Cardiac muscle cell (in vitro differentiated cells and primary cell): ENCODE measurements at regions not wholly inside any gene's neighbourhood (a gene's known extent, or its start where the extent isn't known, plus 50 kb on each side); places are given as distances from the start of the nearest gene placed in this dataset.

Source experiments
- DNase-seq, 2 donors: peaks; one replicate each; pipeline versions ENCODE4 v3.0.0 to v3.0.0-alpha.2; 2010 to 2017; ENCODE audit warnings: low read depth in 1 of 2, low spot score in 1 of 2
- H3K27ac ChIP-seq: fragments of 200-600 bp; sonication (generic); 2 replicates; pipeline ENCODE4 v1.5.1; 2016
- H3K27me3 ChIP-seq: fragments of 200-600 bp; sonication (generic); 2 replicates; pipeline ENCODE4 v1.6.0; 2016; ENCODE audit warnings: control low read depth
- H3K36me3 ChIP-seq: fragments of 200-600 bp; sonication (generic); 2 replicates; pipeline ENCODE4 v1.5.1; 2016; ENCODE audit warnings: control low read depth
- H3K4me1 ChIP-seq: fragments of 200-600 bp; sonication (generic); 2 replicates; pipeline ENCODE4 v1.8.1; 2017; ENCODE audit warnings: low read depth, mild to moderate bottlenecking, mixed run types
- H3K4me3 ChIP-seq: fragments of 200-600 bp; sonication (generic); 2 replicates; pipeline ENCODE4 v1.5.1; 2016; ENCODE audit warnings: mild to moderate bottlenecking
- H3K9me3 ChIP-seq: fragments of 200-600 bp; sonication (generic); 2 replicates; pipeline ENCODE4 v1.5.1; 2017; ENCODE audit warnings: low read depth, mild to moderate bottlenecking, control low read depth
- CTCF ChIP-seq: IDR thresholded peaks from 2 replicates; pipeline ENCODE4 v1.5.1; 2012; ENCODE audit warnings: low read depth, mild to moderate bottlenecking, low read length

- Histone ChIP-seq H3K9me3 (no peaks in the 10 kb centered on the region), H3K4me1 (peaks cover 14% of the 10 kb centered on the region), H3K4me3 (no peak overlapping the region), H3K27ac (no peak overlapping the region), H3K36me3 (no peaks in the 10 kb centered on the region), H3K27me3 (no peaks in the 10 kb centered on the region)
- no peak for DNase-seq
- no peak for TF ChIP-seq CTCF
These were observed 630.3 kb upstream of the PKDCC start for GRCh38 chr2:41417511-41417910.

- no peaks in the 10 kb centered on the region for H3K9me3 ChIP-seq
- H3K4me3 ChIP-seq, result no peak overlapping the region
- peaks cover 14% of the 10 kb centered on the region for H3K4me1 ChIP-seq
- no peak for DNase-seq
- no peaks in the 10 kb centered on the region for H3K27me3 ChIP-seq
- no peaks in the 10 kb centered on the region for H3K36me3 ChIP-seq
- no peak overlapping the region for H3K27ac ChIP-seq
- no peak for TF ChIP-seq CTCF
These were observed 627.6 kb upstream of the PKDCC start for GRCh38 chr2:41420219-41420618.

GRCh38 chr2:41420872-41421271 lies 626.9 kb upstream of the PKDCC start:
- Histone ChIP-seq H3K27me3 (no peaks in the 10 kb centered on the region), H3K4me1 (peaks cover 14% of the 10 kb centered on the region), H3K4me3 (no peak overlapping the region), H3K9me3 (no peaks in the 10 kb centered on the region), H3K27ac (no peak overlapping the region), H3K36me3 (no peaks in the 10 kb centered on the region)
- no peak for DNase-seq
- no peak for TF ChIP-seq CTCF

- no peak for TF ChIP-seq CTCF
- DNase-seq, result no peak
These were observed 616.1 kb upstream of the PKDCC start for GRCh38 chr2:41431756-41432155.

GRCh38 chr2:41432459-41432858 lies 615.4 kb upstream of the PKDCC start:
- no peak overlapping the region for H3K27ac ChIP-seq
- H3K4me3 ChIP-seq, result no peak overlapping the region
- no peak for TF ChIP-seq CTCF
- DNase-seq, result no peak
- H3K9me3 ChIP-seq, result no peaks in the 10 kb centered on the region
- no peaks in the 10 kb centered on the region for H3K27me3 ChIP-seq
- no peaks in the 10 kb centered on the region for H3K4me1 ChIP-seq
- H3K36me3 ChIP-seq, result no peaks in the 10 kb centered on the region

More at GRCh38 chr2:41431756-41432155, 616.1 kb upstream of the PKDCC start:
- Histone ChIP-seq H3K4me1 (no peaks in the 10 kb centered on the region), H3K4me3 (no peak overlapping the region), H3K27me3 (no peaks in the 10 kb centered on the region), H3K36me3 (no peaks in the 10 kb centered on the region), H3K9me3 (no peaks in the 10 kb centered on the region), H3K27ac (no peak overlapping the region)

GRCh38 chr2:41434991-41435390 lies 612.8 kb upstream of the PKDCC start:
- Histone ChIP-seq H3K27ac (no peak overlapping the region), H3K4me3 (no peak overlapping the region), H3K36me3 (no peaks in the 10 kb centered on the region), H3K9me3 (no peaks in the 10 kb centered on the region), H3K4me1 (no peaks in the 10 kb centered on the region), H3K27me3 (no peaks in the 10 kb centered on the region)
- no peak for TF ChIP-seq CTCF
- no peak for DNase-seq
